Tibial nerve (tissue), 4 donors: ENCODE measurements at regions not wholly inside any gene's neighbourhood (a gene's known extent, or its start where the extent isn't known, plus 50 kb on each side); places are given as distances from the start of the nearest gene placed in this dataset.

Experiments used
- CTCF ChIP-seq, 5 experiments: fragments of 200-600 bp in 3 of 5; fragments of 450-650 bp in 2 of 5; sonication (generic) in 3 of 5; IDR thresholded peaks; one replicate each; pipeline ENCODE4 v1.5.1; 2016 to 2019; ENCODE audit warnings: antibody characterized with exemption in 5 of 5, mild to moderate bottlenecking in 3 of 5, moderate library complexity in 2 of 5
- EP300 ChIP-seq, 2 donors: sonication (generic); formaldehyde crosslinking; IDR thresholded peaks; one replicate each; pipeline ENCODE4 v1.6.1; 2017; ENCODE audit warnings: antibody characterized with exemption in 2 of 2, mild to moderate bottlenecking in 1 of 2
- POLR2A ChIP-seq, 2 donors: fragments of 450-650 bp; IDR thresholded peaks; one replicate each; pipeline ENCODE4 v1.6.1; 2017; ENCODE audit warnings: antibody characterized with exemption in 2 of 2, mild to moderate bottlenecking in 2 of 2, moderate library complexity in 2 of 2

GRCh38 chr18:56421647-56422046 lies 216.7 kb downstream of the TXNL1 start:
- TF ChIP-seq CTCF (IDR thresholded peaks at IDR 0.05) (no peak), EP300 (IDR thresholded peaks at IDR 0.05) (no peak), POLR2A (IDR thresholded peaks at IDR 0.05) (no peak)
